Mesothelial cell of epicardium (in vitro differentiated cells): ENCODE measurements at regions not wholly inside any gene's neighbourhood (a gene's known extent, or its start where the extent isn't known, plus 50 kb on each side); places are given as distances from the start of the nearest gene placed in this dataset.

Experiments
- DNase-seq, 2 experiments: peaks; one replicate each; pipeline ENCODE4 v3.0.0; 2021; ENCODE audit warnings: low spot score in 2 of 2; ENCODE audit not compliant: unreplicated experiment in 2 of 2
- H3K27ac Mint-ChIP-seq: 2 replicates; pipeline ENCODE4 v1.8.0; 2021; ENCODE audit warnings: mixed read lengths
- H3K27me3 Mint-ChIP-seq: 2 replicates; pipeline ENCODE4 v1.8.0; 2021; ENCODE audit warnings: low read depth, mixed read lengths
- H3K36me3 Mint-ChIP-seq: 2 replicates; pipeline ENCODE4 v1.8.0; 2021; ENCODE audit warnings: mixed read lengths
- H3K4me1 Mint-ChIP-seq: 2 replicates; pipeline ENCODE4 v1.8.0; 2021; ENCODE audit warnings: mixed read lengths
- H3K4me3 Mint-ChIP-seq: 2 replicates; pipeline ENCODE4 v1.8.0; 2021; ENCODE audit warnings: mild to moderate bottlenecking, moderate library complexity, mixed read lengths
- H3K9me3 Mint-ChIP-seq: 2 replicates; pipeline ENCODE4 v1.8.0; 2021; ENCODE audit warnings: mixed read lengths
- CTCF ChIP-seq: fragments of 200-600 bp; sonication (generic); IDR thresholded peaks from one replicate; pipeline ENCODE4 v1.5.0; 2021; ENCODE audit warnings: antibody characterized with exemption; ENCODE audit not compliant: unreplicated experiment

- TF ChIP-seq CTCF: no peak
- no peaks in the 10 kb centered on the region for H3K36me3 Mint-ChIP-seq
Observed at GRCh38 chr14:71550367-71550766, 381.9 kb upstream of the RGS6 start.

GRCh38 chr14:71551291-71551950 lies 380.8 kb upstream of the RGS6 start:
- DNase-seq: no peak
- H3K9me3 Mint-ChIP-seq: peaks cover 7% of the 10 kb centered on the region
- no peak overlapping the region for H3K27ac Mint-ChIP-seq
- no peaks in the 10 kb centered on the region for H3K36me3 Mint-ChIP-seq
- TF ChIP-seq CTCF: no peak
- peaks cover 7% of the 10 kb centered on the region for H3K4me1 Mint-ChIP-seq
- no peak overlapping the region for H3K4me3 Mint-ChIP-seq
- no peaks in the 10 kb centered on the region for H3K27me3 Mint-ChIP-seq

More at GRCh38 chr14:71550367-71550766, 381.9 kb upstream of the RGS6 start:
- H3K4me1 Mint-ChIP-seq: peaks cover 3% of the 10 kb centered on the region
- no peak for DNase-seq
- no peak overlapping the region for H3K27ac Mint-ChIP-seq
- H3K4me3 Mint-ChIP-seq: no peak overlapping the region
- no peaks in the 10 kb centered on the region for H3K27me3 Mint-ChIP-seq
- H3K9me3 Mint-ChIP-seq: peaks cover 6% of the 10 kb centered on the region

GRCh38 chr14:71552809-71553208 lies 379.4 kb upstream of the RGS6 start:
- Mint-ChIP-seq H3K27me3 (no peaks in the 10 kb centered on the region), H3K4me3 (no peak overlapping the region), H3K27ac (no peak overlapping the region), H3K4me1 (peaks cover 7% of the 10 kb centered on the region), H3K9me3 (peaks cover 7% of the 10 kb centered on the region), H3K36me3 (no peaks in the 10 kb centered on the region)
- no peak for TF ChIP-seq CTCF
- no peak for DNase-seq

- TF ChIP-seq CTCF: no peak
- peaks cover 7% of the 10 kb centered on the region for H3K4me1 Mint-ChIP-seq
- no peak overlapping the region for H3K4me3 Mint-ChIP-seq
- no peak for DNase-seq
- H3K27ac Mint-ChIP-seq: no peak overlapping the region
- H3K27me3 Mint-ChIP-seq: no peaks in the 10 kb centered on the region
- H3K9me3 Mint-ChIP-seq: peaks cover 7% of the 10 kb centered on the region
- H3K36me3 Mint-ChIP-seq: no peaks in the 10 kb centered on the region
Observed at GRCh38 chr14:71553779-71554178, 378.4 kb upstream of the RGS6 start.

- no peak overlapping the region for H3K27ac Mint-ChIP-seq
- H3K4me1 Mint-ChIP-seq: peaks cover 7% of the 10 kb centered on the region
- no peaks in the 10 kb centered on the region for H3K36me3 Mint-ChIP-seq
- H3K4me3 Mint-ChIP-seq: no peak overlapping the region
- no peaks in the 10 kb centered on the region for H3K27me3 Mint-ChIP-seq
- peaks cover 7% of the 10 kb centered on the region for H3K9me3 Mint-ChIP-seq
- no peak for DNase-seq
- no peak for TF ChIP-seq CTCF
Observed at GRCh38 chr14:71554323-71554722, 377.9 kb upstream of the RGS6 start.
